Ovary (tissue), 7 donors: ENCODE measurements at regions not wholly inside any gene's neighbourhood (a gene's known extent, or its start where the extent isn't known, plus 50 kb on each side); places are given as distances from the start of the nearest gene placed in this dataset.

Source experiments
- DNase-seq, 5 donors: peaks; one replicate each; pipeline ENCODE4 v3.0.0-alpha.2; 2019 to 2020
- H3K27ac ChIP-seq, 2 donors: fragments of 200-600 bp; one replicate each; pipeline versions ENCODE4 v1.5.1 to v1.8.0; 2019 to 2022
- H3K27me3 ChIP-seq: fragments of 200-600 bp; one replicate; pipeline ENCODE4 v1.8.0; 2022
- H3K36me3 ChIP-seq: fragments of 200-600 bp; sonication (generic); one replicate; pipeline ENCODE4 v1.5.1; 2019
- H3K4me1 ChIP-seq: one replicate; pipeline ENCODE4 v1.8.1; 2013; ENCODE audit warnings: mild to moderate bottlenecking, moderate library complexity; ENCODE audit not compliant: insufficient read depth
- H3K4me3 ChIP-seq: fragments of 200-600 bp; sonication (generic); one replicate; pipeline ENCODE4 v1.5.1; 2017
- H3K9me3 ChIP-seq, 2 donors: fragments of 200-600 bp in 1 of 2; sonication (generic) in 1 of 2; one replicate each; pipeline versions ENCODE4 v1.5.1 to v1.8.1; 2013 to 2019; ENCODE audit warnings: mild to moderate bottlenecking in 1 of 2, moderate library complexity in 1 of 2
- CTCF ChIP-seq, 3 donors: fragments of 450-650 bp in 2 of 3; fragments of 200-600 bp in 1 of 3; IDR thresholded peaks; one replicate each; pipeline versions ENCODE4 v1.5.1 to v1.8.0; 2016 to 2022; ENCODE audit warnings: antibody characterized with exemption in 3 of 3, mild to moderate bottlenecking in 1 of 3
- EP300 ChIP-seq: sonication (generic); formaldehyde crosslinking; IDR thresholded peaks from one replicate; pipeline ENCODE4 v1.6.1; 2017; ENCODE audit warnings: antibody characterized with exemption
- POLR2A ChIP-seq: fragments of 450-650 bp; IDR thresholded peaks from one replicate; pipeline ENCODE4 v1.6.1; 2017; ENCODE audit warnings: antibody characterized with exemption, mild to moderate bottlenecking, moderate library complexity
- WGBS, 3 donors: extraction: QIAGEN DNeasy Blood & Tissue Kit in 1 of 3; methylation state at CpG; one replicate each; pipeline versions ENCODE4 v1.1.5 to v1.1.7; 2013 to 2017; 5-methylcytosine and 5-hydroxymethylcytosine counted together
- intact Hi-C, 4 donors: fragments of 100-400 bp; cut with DNase I; formaldehyde crosslinking; loops; one replicate each; pipeline versions ENCODE4 v1.11.0 to v1.15.1; 2022 to 2023
- donor health status: DM: no; HTN: no; CAD: no; lungs with moderate emphysema.
- donor health status: DM: no; HTN: no; CAD: no.
- donor health status: Bipolar disorder and iron deficiency.
- donor health status: DM: no; HTN: no; CAD: no.
- donor health status: DM: yes; HTN: yes; CAD: no.

- H3K36me3 ChIP-seq: no peaks in the 10 kb centered on the region
- DNase-seq: no peak
- no peak overlapping the region for H3K4me3 ChIP-seq
- no peak overlapping the region for H3K27ac ChIP-seq
- intact Hi-C loops: no loop called here
- no peaks in the 10 kb centered on the region for H3K4me1 ChIP-seq
- TF ChIP-seq CTCF (IDR thresholded peaks at IDR 0.05) (no peak), EP300 (no peak)
- no peaks in the 10 kb centered on the region for H3K9me3 ChIP-seq
- no peaks in the 10 kb centered on the region for H3K27me3 ChIP-seq
Measured at GRCh38 chr12:58033831-58034230, 92.5 kb downstream of the ATP23 start.

GRCh38 chr12:58034311-58034710 lies 92.9 kb downstream of the ATP23 start:
- H3K4me3 ChIP-seq: no peak overlapping the region
- H3K4me1 ChIP-seq: no peaks in the 10 kb centered on the region
- no peaks in the 10 kb centered on the region for H3K9me3 ChIP-seq
- intact Hi-C loops: no loop called here
- WGBS, 3 donors: 68 to 87% (median 77%) methylated on average over 3 of the region's 3 CpGs
- no peaks in the 10 kb centered on the region for H3K27me3 ChIP-seq
- no peak for DNase-seq
- H3K36me3 ChIP-seq: no peaks in the 10 kb centered on the region
- H3K27ac ChIP-seq: no peak overlapping the region
- no peak for TF ChIP-seq CTCF (IDR thresholded peaks at IDR 0.05)

- DNase-seq: no peak
- Histone ChIP-seq H3K27ac (no peak overlapping the region), H3K4me1 (no peaks in the 10 kb centered on the region), H3K4me3 (no peak overlapping the region), H3K27me3 (no peaks in the 10 kb centered on the region), H3K36me3 (no peaks in the 10 kb centered on the region), H3K9me3 (no peaks in the 10 kb centered on the region)
- intact Hi-C loops: no loop called here
- WGBS, 3 donors: 37 to 71% (median 46%) methylated on average over 1 of the region's 1 CpG
- TF ChIP-seq POLR2A (no peak), EP300 (no peak), CTCF (IDR thresholded peaks at IDR 0.05) (no peak)
Measured at GRCh38 chr12:58034712-58035111, 93.3 kb downstream of the ATP23 start.

GRCh38 chr12:58041441-58041840 lies 100.1 kb downstream of the ATP23 start:
- no peak for TF ChIP-seq EP300
- TF ChIP-seq CTCF (IDR thresholded peaks at IDR 0.05): no peak
- no peak for TF ChIP-seq POLR2A
- 96 to 97% (median 96%) methylated on average over 2 of the region's 2 CpGs for WGBS, 3 donors
- H3K4me3 ChIP-seq: no peak overlapping the region

GRCh38 chr12:58044966-58045365 lies 103.6 kb downstream of the ATP23 start:
- TF ChIP-seq CTCF (IDR thresholded peaks at IDR 0.05) (no peak), EP300 (no peak), POLR2A (no peak)
- H3K27me3 ChIP-seq: no peaks in the 10 kb centered on the region
- H3K36me3 ChIP-seq: no peaks in the 10 kb centered on the region
- H3K27ac ChIP-seq: no peak overlapping the region
- DNase-seq: no peak
- H3K9me3 ChIP-seq: no peaks in the 10 kb centered on the region
- intact Hi-C loops: no loop called here
- no peaks in the 10 kb centered on the region for H3K4me1 ChIP-seq
- H3K4me3 ChIP-seq: no peak overlapping the region

More at GRCh38 chr12:58041441-58041840, 100.1 kb downstream of the ATP23 start:
- Histone ChIP-seq H3K36me3 (no peaks in the 10 kb centered on the region), H3K9me3 (no peaks in the 10 kb centered on the region), H3K4me1 (no peaks in the 10 kb centered on the region), H3K27me3 (no peaks in the 10 kb centered on the region), H3K27ac (no peak overlapping the region)
- no peak for DNase-seq
- intact Hi-C loops: no loop called here
